PC-3 (cell line): ENCODE measurements at regions not wholly inside any gene's neighbourhood (a gene's known extent, or its start where the extent isn't known, plus 50 kb on each side); places are given as distances from the start of the nearest gene placed in this dataset.

Experiments
- ATAC-seq: fragments of 200-7000 bp; cut with Tn5 transposase; 2 replicates; pipeline ENCODE4 v1.9.1; 2020; ENCODE audit warnings: mild to moderate bottlenecking, moderate library complexity
- BruUV-seq: library from RNA; stranded (reverse); fragments of 400-500 nt; replicated peaks from 2 replicates; lab custom pipeline; 2021; lab: Mats Ljungman, UMichigan
- CTCF ChIA-PET: fragments of 300-600 bp; sonication (Branson Sonifier 250); formaldehyde crosslinking; loops from one replicate; lab custom pipeline; 2022; ENCODE audit warnings: antibody characterized with exemption; lab: Charles Lee
- POLR2A ChIA-PET: fragments of 300-600 bp; sonication (Branson Sonifier 250); formaldehyde crosslinking; loops from one replicate; lab custom pipeline; 2022; ENCODE audit warnings: antibody characterized with exemption; ENCODE audit not compliant: unreplicated experiment; lab: Charles Lee
- DNase-seq: peaks from one replicate; pipeline ENCODE4 v3.0.0-alpha.2; 2015
- H2AFZ ChIP-seq: fragments of 300-600 bp; sonication (generic); 2 replicates; pipeline ENCODE4 v1.6.0; 2016; ENCODE audit warnings: antibody characterized with exemption, low read length
- H3F3A ChIP-seq: fragments of 300-600 bp; sonication (generic); one replicate; pipeline ENCODE4 v1.6.0; 2017; ENCODE audit warnings: antibody characterized with exemption, low read length, control low read depth, mild to moderate bottlenecking; ENCODE audit not compliant: unreplicated experiment
- H3K27ac ChIP-seq: fragments of 300-600 bp; sonication (generic); 2 replicates; pipeline ENCODE4 v1.5.1; 2016; ENCODE audit warnings: mild to moderate bottlenecking, low read length
- H3K27me3 ChIP-seq: fragments of 300-600 bp; sonication (generic); 2 replicates; pipeline ENCODE4 v1.6.1; 2016; ENCODE audit warnings: low read length, mixed read lengths
- H3K36me3 ChIP-seq: fragments of 300-600 bp; sonication (generic); 2 replicates; pipeline ENCODE4 v1.6.1; 2016; ENCODE audit warnings: low read depth, mixed run types, low read length, mixed read lengths
- H3K4me1 ChIP-seq: fragments of 300-600 bp; sonication (generic); 2 replicates; pipeline ENCODE4 v1.5.1; 2016; ENCODE audit warnings: low read length; ENCODE audit not compliant: insufficient read depth
- H3K4me2 ChIP-seq: fragments of 300-600 bp; sonication (generic); 2 replicates; pipeline ENCODE4 v1.6.0; 2016; ENCODE audit warnings: low read length
- H3K4me3 ChIP-seq: fragments of 300-600 bp; sonication (generic); 2 replicates; pipeline ENCODE4 v1.5.1; 2016; ENCODE audit warnings: mild to moderate bottlenecking, low read length, mixed read lengths
- H3K79me2 ChIP-seq: fragments of 300-600 bp; sonication (generic); 2 replicates; pipeline ENCODE4 v1.6.1; 2017; ENCODE audit warnings: low read length, mixed read lengths
- H3K9ac ChIP-seq: fragments of 300-600 bp; sonication (generic); 2 replicates; pipeline ENCODE4 v1.6.0; 2016; ENCODE audit warnings: mild to moderate bottlenecking, low read length
- H3K9me2 ChIP-seq: fragments of 300-600 bp; sonication (generic); replicated peaks from 2 replicates; pipeline ENCODE4 v1.6.1; 2016; ENCODE audit warnings: mixed run types, low read length, mixed read lengths
- H3K9me3 ChIP-seq: fragments of 300-600 bp; sonication (generic); 2 replicates; pipeline ENCODE4 v1.6.1; 2016; ENCODE audit warnings: low read length, mixed read lengths
- H4K20me1 ChIP-seq: fragments of 300-600 bp; sonication (generic); 2 replicates; pipeline ENCODE4 v1.6.1; 2016; ENCODE audit warnings: low read length, mixed read lengths
- EZH2 ChIP-seq: fragments of 300-600 bp; sonication (generic); IDR thresholded peaks from one replicate; pipeline ENCODE4 v1.6.1; 2017; ENCODE audit warnings: antibody characterized with exemption, mild to moderate bottlenecking, low read length; ENCODE audit not compliant: unreplicated experiment
- EZH2phosphoT487 ChIP-seq: fragments of 300-600 bp; sonication (generic); IDR thresholded peaks from 2 replicates; pipeline ENCODE4 v1.6.1; 2018; ENCODE audit warnings: mild to moderate bottlenecking, antibody characterized with exemption, low read length, borderline replicate concordance
- intact Hi-C: fragments of 100-400 bp; cut with micrococcal nuclease; formaldehyde crosslinking; loops from 2 replicates; pipeline ENCODE4 v1.9.0; 2023
- TF ChIP-seq, protein P1 (sequence below): fragments of 300-600 bp; sonication (generic); conservative IDR thresholded peaks from 2 replicates; pipeline ENCODE4 v1.5.1; 2017; ENCODE audit warnings: antibody characterized with exemption, low read depth, mild to moderate bottlenecking, low read length

DNA sequence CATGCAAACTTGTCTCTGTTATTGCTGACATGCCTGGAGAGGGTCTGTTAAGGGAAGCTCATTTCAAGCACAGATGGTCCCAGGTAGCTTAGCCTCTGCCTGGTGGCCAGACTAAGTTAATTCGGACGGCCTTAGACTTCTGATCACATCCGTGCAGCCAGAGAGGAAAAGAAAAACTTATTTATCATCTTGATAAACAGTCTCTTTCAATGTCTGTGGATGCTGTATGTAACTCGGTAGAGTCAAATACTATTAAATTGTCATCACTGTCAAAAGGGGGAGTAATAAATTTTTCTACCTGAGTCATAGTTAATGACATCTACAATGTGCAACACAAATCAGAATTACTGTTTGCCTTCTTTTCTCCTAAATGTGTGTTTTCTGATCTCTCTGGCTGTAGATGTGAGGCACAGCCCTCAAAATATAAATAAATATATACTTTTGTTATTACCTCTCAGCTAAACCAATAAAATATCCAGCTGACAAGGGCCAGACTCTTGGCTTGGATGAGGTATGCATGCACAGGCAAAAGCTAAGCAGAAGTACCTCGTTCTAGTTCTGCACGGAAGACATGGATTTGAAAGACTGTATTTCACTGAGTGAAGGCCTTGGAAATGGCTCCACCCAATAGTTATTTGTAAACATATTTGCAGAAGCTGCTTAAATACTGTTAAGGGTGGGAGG, 530.0 kb downstream of the TAFA4 start:
- no peak overlapping the region for H3K27ac ChIP-seq
- no peaks in the 10 kb centered on the region for H4K20me1 ChIP-seq
- H3K4me2 ChIP-seq: no peak overlapping the region
- H2AFZ ChIP-seq: no peak overlapping the region
- no peaks in the 10 kb centered on the region for H3F3A ChIP-seq
- no peaks in the 10 kb centered on the region for H3K79me2 ChIP-seq
- ChIA-PET CTCF (no interaction called here), POLR2A (no interaction called here)
- TF ChIP-seq, protein P1, sequence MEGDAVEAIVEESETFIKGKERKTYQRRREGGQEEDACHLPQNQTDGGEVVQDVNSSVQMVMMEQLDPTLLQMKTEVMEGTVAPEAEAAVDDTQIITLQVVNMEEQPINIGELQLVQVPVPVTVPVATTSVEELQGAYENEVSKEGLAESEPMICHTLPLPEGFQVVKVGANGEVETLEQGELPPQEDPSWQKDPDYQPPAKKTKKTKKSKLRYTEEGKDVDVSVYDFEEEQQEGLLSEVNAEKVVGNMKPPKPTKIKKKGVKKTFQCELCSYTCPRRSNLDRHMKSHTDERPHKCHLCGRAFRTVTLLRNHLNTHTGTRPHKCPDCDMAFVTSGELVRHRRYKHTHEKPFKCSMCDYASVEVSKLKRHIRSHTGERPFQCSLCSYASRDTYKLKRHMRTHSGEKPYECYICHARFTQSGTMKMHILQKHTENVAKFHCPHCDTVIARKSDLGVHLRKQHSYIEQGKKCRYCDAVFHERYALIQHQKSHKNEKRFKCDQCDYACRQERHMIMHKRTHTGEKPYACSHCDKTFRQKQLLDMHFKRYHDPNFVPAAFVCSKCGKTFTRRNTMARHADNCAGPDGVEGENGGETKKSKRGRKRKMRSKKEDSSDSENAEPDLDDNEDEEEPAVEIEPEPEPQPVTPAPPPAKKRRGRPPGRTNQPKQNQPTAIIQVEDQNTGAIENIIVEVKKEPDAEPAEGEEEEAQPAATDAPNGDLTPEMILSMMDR: no peak
- TF ChIP-seq EZH2 (no peak), EZH2phosphoT487 (no peak)
- intact Hi-C loops: no loop called here
- H3K4me1 ChIP-seq: no peaks in the 10 kb centered on the region
- H3K27me3 ChIP-seq: no peaks in the 10 kb centered on the region
- H3K9me2 ChIP-seq: no peaks in the 10 kb centered on the region
- no peaks in the 10 kb centered on the region for H3K36me3 ChIP-seq
- no peak overlapping the region for H3K9ac ChIP-seq
- no TSS peak for BruUV-seq
- H3K4me3 ChIP-seq: no peak overlapping the region
- no peaks in the 10 kb centered on the region for H3K9me3 ChIP-seq
- ATAC-seq: no peak
- DNase-seq: no peak

DNA sequence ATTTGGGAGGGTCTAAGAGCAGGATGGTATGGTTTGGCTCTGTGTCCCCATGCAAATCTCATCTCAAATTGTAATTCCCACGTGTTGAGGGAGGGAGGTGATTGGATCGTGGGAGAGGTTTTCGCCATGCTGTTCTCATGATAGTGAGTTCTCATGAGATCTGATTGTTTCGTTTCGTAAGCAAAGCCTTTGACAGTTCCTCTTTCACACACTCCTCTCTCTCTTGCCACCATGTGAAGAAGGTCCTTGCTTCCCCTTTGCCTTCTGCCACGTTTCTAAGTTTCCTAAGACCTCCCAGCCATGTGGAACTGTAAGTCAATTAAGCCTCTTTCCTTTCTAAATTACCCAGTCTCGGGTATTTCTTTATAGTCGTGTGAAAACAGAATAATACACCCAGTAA, 553.7 kb downstream of the TAFA4 start:
- Histone ChIP-seq H3K9ac (no peak overlapping the region), H3K4me1 (no peaks in the 10 kb centered on the region), H3K36me3 (no peaks in the 10 kb centered on the region), H3K4me2 (no peak overlapping the region), H3F3A (no peaks in the 10 kb centered on the region), H3K27me3 (no peaks in the 10 kb centered on the region), H3K4me3 (no peak overlapping the region), H4K20me1 (no peaks in the 10 kb centered on the region), H2AFZ (no peak overlapping the region), H3K27ac (no peak overlapping the region), H3K9me2 (no peaks in the 10 kb centered on the region), H3K9me3 (no peaks in the 10 kb centered on the region), H3K79me2 (no peaks in the 10 kb centered on the region)
- POLR2A ChIA-PET: no interaction called here
- BruUV-seq: no TSS peak
- DNase-seq (no peak), ATAC-seq (no peak)
- CTCF ChIA-PET: no interaction called here
- TF ChIP-seq EZH2phosphoT487 (no peak), EZH2 (no peak)
- TF ChIP-seq, protein P1: no peak
- intact Hi-C loops: no loop called here

DNA sequence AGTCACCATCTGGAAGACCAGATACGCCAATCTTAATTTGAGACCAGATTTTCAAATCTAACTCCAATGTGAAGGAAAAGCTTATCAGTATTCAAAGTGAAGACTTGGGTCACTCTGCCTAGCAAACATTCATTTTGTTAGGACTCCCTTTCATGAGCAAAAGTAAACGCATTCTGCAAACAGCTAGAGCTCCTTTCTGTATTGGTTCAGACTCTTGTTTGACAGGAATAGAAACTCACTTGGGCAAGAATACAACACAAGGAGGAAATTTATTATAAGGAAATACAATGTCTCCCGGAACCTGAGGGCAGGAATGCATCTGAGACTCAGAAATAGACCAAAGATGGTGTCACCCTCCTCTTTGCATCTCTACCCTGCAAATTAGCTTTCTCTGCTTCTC, 558.6 kb downstream of the TAFA4 start:
- no peaks in the 10 kb centered on the region for H3K9me3 ChIP-seq
- H3K27ac ChIP-seq: no peak overlapping the region
- H3F3A ChIP-seq: no peaks in the 10 kb centered on the region
- H3K4me2 ChIP-seq: no peak overlapping the region
- H3K27me3 ChIP-seq: no peaks in the 10 kb centered on the region
- TF ChIP-seq EZH2phosphoT487 (no peak), EZH2 (no peak)
- TF ChIP-seq, protein P1: no peak
- CTCF ChIA-PET: no interaction called here
- intact Hi-C loops: no loop called here
- no peak overlapping the region for H3K9ac ChIP-seq
- H3K4me1 ChIP-seq: no peaks in the 10 kb centered on the region
- POLR2A ChIA-PET: no interaction called here
- DNase-seq: no peak
- ATAC-seq: no peak
- H2AFZ ChIP-seq: no peak overlapping the region
- no peaks in the 10 kb centered on the region for H3K79me2 ChIP-seq
- no peaks in the 10 kb centered on the region for H4K20me1 ChIP-seq
- H3K36me3 ChIP-seq: no peaks in the 10 kb centered on the region
- H3K4me3 ChIP-seq: no peak overlapping the region
- H3K9me2 ChIP-seq: no peaks in the 10 kb centered on the region
- no TSS peak for BruUV-seq
